ENCODE measurements at regions not wholly inside any gene's neighbourhood (a gene's known extent, or its start where the extent isn't known, plus 50 kb on each side); places are given as distances from the start of the nearest gene placed in this dataset.

GRCh38 chr6:23002044-23002619 is 432.8 kb downstream of the HDGFL1 start:
- no peak for TF ChIP-seq EP300 (IDR thresholded peaks at IDR 0.05)
- TF ChIP-seq POLR2AphosphoS5 (IDR thresholded peaks at IDR 0.05) = no peak
- TF ChIP-seq POLR2A (IDR thresholded peaks at IDR 0.05) = no peak
- TF ChIP-seq CTCF (IDR thresholded peaks at IDR 0.05) = no peak
- no peaks in the 10 kb centered on the region for H3K36me3 ChIP-seq
- H3K27me3 ChIP-seq = no peaks in the 10 kb centered on the region
- DNase-seq (ENCODE audit: low spot score in 2 of 2) = no peak
- no peak overlapping the region for H3K4me3 ChIP-seq
- 95% methylated on average over 1 of the region's 1 CpG for WGBS
- H3K27ac ChIP-seq = no peak overlapping the region
- no peaks in the 10 kb centered on the region for H3K9me3 ChIP-seq
- H3K4me1 ChIP-seq = no peaks in the 10 kb centered on the region

GRCh38 chr6:23003671-23004467 is 434.5 kb downstream of the HDGFL1 start:
- Histone ChIP-seq H3K9me3 (no peaks in the 10 kb centered on the region), H3K4me1 (no peaks in the 10 kb centered on the region), H3K36me3 (no peaks in the 10 kb centered on the region), H3K27ac (peak overlapping the region; percentile 49), H3K4me3 (peak overlapping the region; percentile 13), H3K27me3 (no peaks in the 10 kb centered on the region)
- WGBS = 57% methylated on average over 14 of the region's 14 CpGs
- TF ChIP-seq POLR2AphosphoS5 (IDR thresholded peaks at IDR 0.05) (no peak), CTCF (IDR thresholded peaks at IDR 0.05) (no peak), EP300 (IDR thresholded peaks at IDR 0.05) (no peak), POLR2A (IDR thresholded peaks at IDR 0.05) (no peak)
- peak in 1 of 2 donors; percentile 73 for DNase-seq (ENCODE audit: low spot score in 2 of 2)

- H3K36me3 ChIP-seq = no peaks in the 10 kb centered on the region
- no peaks in the 10 kb centered on the region for H3K9me3 ChIP-seq
- TF ChIP-seq CTCF (IDR thresholded peaks at IDR 0.05) (no peak), POLR2A (IDR thresholded peaks at IDR 0.05) (no peak), EP300 (IDR thresholded peaks at IDR 0.05) (no peak), POLR2AphosphoS5 (IDR thresholded peaks at IDR 0.05) (no peak)
- H3K4me1 ChIP-seq = no peaks in the 10 kb centered on the region
- H3K27me3 ChIP-seq = no peaks in the 10 kb centered on the region
- no peak overlapping the region for H3K4me3 ChIP-seq
- 50% methylated on average over 1 of the region's 1 CpG for WGBS
- no peak for DNase-seq (ENCODE audit: low spot score in 2 of 2)
- no peak overlapping the region for H3K27ac ChIP-seq
Observed at GRCh38 chr6:23006656-23007055, 437.3 kb downstream of the HDGFL1 start.

- Histone ChIP-seq H3K9me3 (no peaks in the 10 kb centered on the region), H3K4me3 (no peak overlapping the region), H3K36me3 (no peaks in the 10 kb centered on the region), H3K27me3 (no peaks in the 10 kb centered on the region), H3K4me1 (no peaks in the 10 kb centered on the region), H3K27ac (no peak overlapping the region)
- no peak for TF ChIP-seq CTCF (IDR thresholded peaks at IDR 0.05)
- no peak for TF ChIP-seq EP300 (IDR thresholded peaks at IDR 0.05)
- TF ChIP-seq POLR2A (IDR thresholded peaks at IDR 0.05) = no peak
- TF ChIP-seq POLR2AphosphoS5 (IDR thresholded peaks at IDR 0.05) = no peak
- DNase-seq (ENCODE audit: low spot score in 2 of 2) = no peak
Observed at GRCh38 chr6:23011615-23012014, 442.2 kb downstream of the HDGFL1 start.

- no peak overlapping the region for H3K27ac ChIP-seq
- no peak overlapping the region for H3K4me3 ChIP-seq
- H3K36me3 ChIP-seq = no peaks in the 10 kb centered on the region
- DNase-seq (ENCODE audit: low spot score in 2 of 2) = no peak
- no peak for TF ChIP-seq POLR2AphosphoS5 (IDR thresholded peaks at IDR 0.05)
- no peak for TF ChIP-seq POLR2A (IDR thresholded peaks at IDR 0.05)
- TF ChIP-seq EP300 (IDR thresholded peaks at IDR 0.05) = no peak
- TF ChIP-seq CTCF (IDR thresholded peaks at IDR 0.05) = no peak
- no peaks in the 10 kb centered on the region for H3K9me3 ChIP-seq
- no peaks in the 10 kb centered on the region for H3K27me3 ChIP-seq
- H3K4me1 ChIP-seq = no peaks in the 10 kb centered on the region
- 71% methylated on average over 6 of the region's 6 CpGs for WGBS
Observed at GRCh38 chr6:23013776-23014175, 444.4 kb downstream of the HDGFL1 start.
